HG02571 (cell line): ENCODE measurements at regions not wholly inside any gene's neighbourhood (a gene's known extent, or its start where the extent isn't known, plus 50 kb on each side); places are given as distances from the start of the nearest gene placed in this dataset.

Source experiments
- ATAC-seq: cut with Tn5 transposase; IDR thresholded peaks from one replicate; pipeline ENCODE4 v1.9.1; 2021; ENCODE audit warnings: mild to moderate bottlenecking, moderate library complexity; ENCODE audit not compliant: unreplicated experiment

- no peak for ATAC-seq
These were observed 132.4 kb upstream of the ST6GAL2 start for GRCh38 chr2:107018366-107018765.

- no peak for ATAC-seq
These were observed 134.4 kb upstream of the ST6GAL2 start for GRCh38 chr2:107020392-107020791.

GRCh38 chr2:107024269-107024668, 138.3 kb upstream of the ST6GAL2 start:
- ATAC-seq, result no peak

GRCh38 chr2:107025291-107025857, 139.4 kb upstream of the ST6GAL2 start:
- no peak for ATAC-seq

- ATAC-seq, result no peak
These were observed 140.0 kb upstream of the ST6GAL2 start for GRCh38 chr2:107025869-107026380.

- no peak for ATAC-seq
These were observed 141.2 kb upstream of the ST6GAL2 start for GRCh38 chr2:107027205-107027604.

- ATAC-seq, result no peak
These were observed 141.8 kb upstream of the ST6GAL2 start for GRCh38 chr2:107027810-107028209.

GRCh38 chr2:107028661-107029060, 142.7 kb upstream of the ST6GAL2 start:
- ATAC-seq, result no peak

GRCh38 chr2:107036293-107036692, 150.3 kb upstream of the ST6GAL2 start:
- ATAC-seq, result no peak

GRCh38 chr2:107062173-107062572, 176.2 kb upstream of the ST6GAL2 start:
- ATAC-seq, result no peak

- no peak for ATAC-seq
These were observed 176.7 kb upstream of the ST6GAL2 start for GRCh38 chr2:107062599-107063220.

GRCh38 chr2:107063228-107063627, 177.3 kb upstream of the ST6GAL2 start:
- ATAC-seq, result no peak

GRCh38 chr2:107064750-107065149, 178.8 kb upstream of the ST6GAL2 start:
- no peak for ATAC-seq

- no peak for ATAC-seq
These were observed 182.3 kb upstream of the ST6GAL2 start for GRCh38 chr2:107068069-107068916.

- ATAC-seq, result no peak
These were observed 183.9 kb upstream of the ST6GAL2 start for GRCh38 chr2:107069890-107070289.

- no peak for ATAC-seq
These were observed 186.4 kb upstream of the ST6GAL2 start for GRCh38 chr2:107072150-107072940.

- ATAC-seq, result no peak
These were observed 192.6 kb upstream of the ST6GAL2 start for GRCh38 chr2:107078584-107078983.

- ATAC-seq, result no peak
These were observed 200.5 kb upstream of the ST6GAL2 start for GRCh38 chr2:107086497-107086896.

GRCh38 chr2:107088156-107088555, 202.2 kb upstream of the ST6GAL2 start:
- ATAC-seq, result no peak

- ATAC-seq, result no peak
These were observed 205.3 kb upstream of the ST6GAL2 start for GRCh38 chr2:107091163-107091864.
